ENCODE measurements at regions not wholly inside any gene's neighbourhood (a gene's known extent, or its start where the extent isn't known, plus 50 kb on each side); places are given as distances from the start of the nearest gene placed in this dataset.
"Not testable (repeated sequence)": the region's sequence is repeated elsewhere in the genome, so short reads cannot be mapped to it uniquely, and the experiment has no call there.

- no peak for DNase-seq
Observed at GRCh38 chr3:4158329-4158728, 144.8 kb upstream of the SETMAR start.

DNA sequence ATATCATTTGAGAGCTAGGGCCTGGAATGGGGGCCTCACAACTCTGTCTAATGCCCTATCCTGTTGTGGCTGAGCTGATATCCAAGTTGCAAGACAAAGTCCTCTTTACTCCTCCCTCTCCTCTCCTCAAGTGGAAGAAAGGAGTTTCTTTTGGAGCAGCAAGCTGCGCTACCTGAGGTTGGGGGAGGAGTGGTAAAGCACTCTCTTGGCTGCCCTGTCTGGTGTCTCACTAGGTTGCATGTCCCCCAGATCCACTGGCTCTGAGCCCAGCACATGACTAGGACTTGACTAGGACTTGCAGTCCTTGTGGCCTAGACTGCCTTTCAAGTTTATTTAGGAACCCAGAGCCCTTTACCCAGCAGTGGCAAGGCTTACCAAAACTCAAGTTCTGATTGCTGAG lies 141.1 kb upstream of the SETMAR start:
- DNase-seq: no peak

DNA sequence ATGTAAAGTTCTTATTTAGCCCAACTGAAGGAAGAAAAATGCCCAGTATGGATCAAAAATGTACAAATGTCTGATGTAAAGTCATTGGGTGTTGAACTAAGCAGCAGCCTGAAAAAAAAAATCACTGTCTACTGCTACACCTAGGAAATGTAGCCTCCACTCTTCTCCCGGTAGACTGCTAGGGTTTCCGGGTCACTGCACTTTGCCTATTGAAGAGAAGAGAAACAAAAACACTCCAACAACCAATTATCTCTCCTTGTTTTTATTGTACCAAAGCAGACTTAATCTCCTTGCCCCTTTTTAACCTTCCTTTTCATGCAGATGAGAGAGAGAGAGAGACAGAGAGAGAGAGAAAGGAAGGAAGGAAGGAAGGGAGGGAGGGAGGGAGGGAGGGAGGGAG lies 140.2 kb upstream of the SETMAR start:
- DNase-seq: no peak

DNA sequence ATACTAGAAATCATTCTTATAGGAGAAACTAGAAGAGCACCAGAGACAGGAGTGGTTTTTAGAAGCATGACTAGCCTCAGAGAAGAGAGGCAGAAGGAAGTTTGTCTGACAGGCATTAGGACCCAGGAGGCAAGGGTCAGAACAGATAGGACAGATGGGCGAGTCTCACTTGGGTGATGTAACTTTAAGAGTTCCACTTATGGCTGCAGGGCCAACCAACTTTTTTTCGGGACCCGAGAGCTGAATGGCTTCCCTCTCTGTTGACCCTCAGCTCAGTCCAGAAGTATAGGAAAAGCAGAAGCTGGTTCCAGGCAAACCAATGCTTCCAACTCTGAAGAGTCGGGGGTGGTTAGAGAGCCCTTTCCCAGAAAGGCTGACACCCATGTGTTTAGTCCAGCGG lies 136.6 kb upstream of the SETMAR start:
- no peak for DNase-seq

DNA sequence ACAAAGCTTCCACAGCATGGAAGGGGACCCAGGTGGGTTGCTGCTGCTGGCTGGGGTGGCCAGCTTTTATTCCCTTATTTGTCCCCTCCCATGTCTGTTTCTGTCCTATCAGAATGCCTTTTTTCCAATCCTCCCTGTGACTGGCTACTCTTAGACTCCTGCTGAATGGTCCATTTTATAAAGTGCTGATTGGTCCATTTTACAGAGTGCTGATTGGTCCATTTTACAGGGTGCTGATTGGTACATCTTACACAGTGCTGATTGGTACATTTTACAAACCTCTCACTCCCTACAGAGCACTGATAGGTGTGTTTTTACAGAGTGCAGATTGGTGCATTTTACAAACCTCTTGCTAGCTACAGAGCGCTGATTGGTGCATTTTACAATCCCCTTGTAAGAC lies 135.9 kb upstream of the SETMAR start:
- not testable (repeated sequence) for DNase-seq

DNA sequence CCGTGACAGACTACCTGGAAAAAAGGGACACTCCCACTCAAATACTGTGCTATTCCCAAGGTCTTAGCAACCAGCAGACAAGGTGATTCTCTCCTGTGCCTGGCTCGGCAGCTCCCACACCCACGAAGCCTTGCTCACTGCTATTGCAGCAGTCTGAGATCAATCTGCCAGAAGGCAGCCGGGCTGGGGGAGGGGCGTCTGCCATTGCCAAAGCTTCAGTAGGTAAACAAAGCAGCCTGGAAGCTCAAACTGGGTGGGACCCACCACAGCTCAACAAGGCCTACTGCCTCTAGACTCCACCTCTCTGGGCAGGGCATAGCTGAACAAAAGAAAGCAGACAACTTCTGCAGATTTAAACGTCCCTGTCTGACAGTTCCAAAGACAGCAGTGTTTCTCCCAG lies 128.4 kb upstream of the SETMAR start:
- DNase-seq: peak; percentile 17 to 62

DNA sequence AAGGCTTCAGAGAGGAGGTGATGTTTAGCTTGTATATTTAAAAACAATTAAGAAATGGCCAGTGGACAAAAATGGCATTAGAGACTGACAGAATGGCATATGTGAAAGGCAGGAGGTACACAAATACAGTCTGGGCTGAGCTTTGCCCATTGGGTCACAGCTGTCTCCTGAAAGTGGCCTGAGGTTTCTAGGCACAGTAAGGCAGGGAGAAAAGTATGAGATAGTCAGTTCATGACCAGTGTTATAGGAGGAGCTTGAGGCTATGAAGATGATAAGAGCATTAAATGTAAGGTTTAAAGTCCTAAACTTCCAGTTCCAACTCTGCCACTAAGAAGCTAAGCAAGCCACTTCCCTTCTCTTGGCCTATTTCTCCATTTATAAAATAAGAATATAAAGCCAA lies 111.2 kb upstream of the SETMAR start:
- DNase-seq: no peak

GRCh38 chr3:4195006-4195405 lies 108.2 kb upstream of the SETMAR start:
- no peak for DNase-seq

DNA sequence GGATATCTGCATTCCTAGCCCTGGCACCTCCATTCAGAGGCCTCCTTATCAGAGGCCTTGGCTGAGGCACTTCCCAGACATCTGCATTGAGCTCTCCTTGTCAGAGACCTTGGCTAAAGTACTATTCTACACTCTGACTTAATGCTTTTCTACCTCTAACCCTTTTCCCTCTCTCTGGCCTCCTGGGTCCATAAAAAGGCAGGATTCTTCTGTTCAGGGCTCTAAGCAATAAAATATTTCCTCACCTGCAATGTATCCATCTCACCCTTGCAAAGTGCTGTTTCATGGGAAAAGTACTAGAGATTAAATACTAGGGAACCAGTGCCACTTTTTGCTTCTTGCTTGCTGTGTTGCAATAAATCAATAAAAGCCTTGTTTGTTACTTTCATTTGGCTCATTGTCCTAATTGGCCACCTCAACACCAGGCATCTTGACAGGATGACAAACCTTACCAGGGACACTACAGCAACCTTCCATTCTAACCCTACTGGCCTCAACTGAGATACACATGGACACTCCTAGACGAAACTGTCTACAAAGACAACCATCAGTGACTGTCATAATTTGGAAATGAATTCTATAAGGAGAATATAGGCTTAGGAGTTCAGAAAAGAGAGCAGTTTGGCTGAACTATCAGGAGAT lies 106.5 kb upstream of the SETMAR start:
- DNase-seq: no peak

DNA sequence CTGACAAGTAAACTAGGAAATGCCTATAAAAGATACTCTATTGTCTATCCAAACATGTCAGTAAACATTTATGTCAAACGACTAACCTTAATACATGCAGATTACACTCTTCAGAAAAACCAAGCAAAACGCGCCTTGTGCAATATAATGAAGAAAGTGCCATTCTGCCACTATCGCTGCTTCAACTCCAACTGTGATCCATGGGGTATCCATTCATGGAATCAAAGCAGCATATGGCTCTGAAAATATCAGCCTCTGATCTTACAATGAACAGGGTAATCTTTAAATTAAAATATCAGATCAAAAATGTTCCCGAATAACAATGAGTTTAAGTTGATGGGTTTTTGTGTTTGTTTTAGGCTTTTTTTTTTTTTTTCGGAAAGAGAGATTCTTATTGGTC lies 105.5 kb upstream of the SETMAR start:
- DNase-seq: no peak

DNA sequence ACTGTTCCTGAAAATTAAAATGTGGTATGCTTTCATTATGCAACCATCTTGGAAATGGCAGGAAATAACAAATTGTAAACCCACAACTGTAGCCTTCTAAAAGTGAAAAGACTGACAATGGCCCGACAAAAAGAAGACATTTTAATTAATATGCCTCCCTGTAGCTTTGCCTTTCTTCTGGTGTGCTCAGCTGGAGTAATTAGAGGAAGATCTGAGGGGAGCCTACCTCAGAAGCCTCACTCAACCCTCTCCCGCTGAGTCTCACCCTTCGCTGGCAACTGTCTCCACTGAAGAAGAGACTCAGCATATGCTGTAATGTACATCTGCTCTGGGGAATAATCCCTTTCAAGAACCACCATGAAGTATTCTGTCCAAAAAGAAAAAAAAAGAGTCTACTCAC lies 104.7 kb upstream of the SETMAR start:
- no peak for DNase-seq

DNA sequence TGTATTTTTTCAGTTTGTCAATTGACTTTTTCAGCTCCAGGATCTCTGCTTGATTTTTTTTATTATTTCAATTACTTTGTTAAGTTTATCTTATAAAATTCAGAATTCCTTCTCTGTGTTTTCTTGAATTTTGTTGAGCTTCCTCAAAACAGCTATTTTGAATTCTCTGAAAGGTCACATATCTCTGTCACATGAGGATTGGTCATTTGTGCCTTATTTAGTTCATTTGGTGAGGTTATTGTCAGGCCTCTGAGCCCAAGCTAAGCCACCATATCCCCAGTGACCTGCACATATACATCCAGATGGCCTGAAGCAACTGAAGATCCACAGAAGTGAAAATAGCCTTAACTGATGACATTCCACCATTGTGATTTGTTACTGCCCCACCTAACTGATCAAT lies 98.4 kb upstream of the SETMAR start:
- DNase-seq: not testable (repeated sequence)

DNA sequence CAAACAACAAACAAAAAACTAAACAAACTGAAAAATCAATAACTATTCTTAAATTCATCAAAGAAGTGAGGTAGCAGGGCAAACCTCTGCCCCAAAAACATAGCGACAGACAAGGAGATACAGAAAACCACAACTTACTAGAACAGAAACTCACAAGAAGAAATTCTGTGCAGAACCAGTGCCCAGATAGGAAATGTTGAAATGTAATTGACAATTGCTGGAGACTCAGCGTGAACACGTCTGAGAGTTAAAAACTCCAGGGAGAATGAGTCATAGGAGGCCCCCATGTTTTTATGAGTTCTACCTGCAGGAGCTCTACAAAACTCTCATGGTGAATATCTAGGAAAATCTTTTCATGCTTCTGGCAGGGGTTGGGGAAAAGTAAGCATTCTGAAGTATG lies 95.5 kb upstream of the SETMAR start:
- no peak for DNase-seq

DNA sequence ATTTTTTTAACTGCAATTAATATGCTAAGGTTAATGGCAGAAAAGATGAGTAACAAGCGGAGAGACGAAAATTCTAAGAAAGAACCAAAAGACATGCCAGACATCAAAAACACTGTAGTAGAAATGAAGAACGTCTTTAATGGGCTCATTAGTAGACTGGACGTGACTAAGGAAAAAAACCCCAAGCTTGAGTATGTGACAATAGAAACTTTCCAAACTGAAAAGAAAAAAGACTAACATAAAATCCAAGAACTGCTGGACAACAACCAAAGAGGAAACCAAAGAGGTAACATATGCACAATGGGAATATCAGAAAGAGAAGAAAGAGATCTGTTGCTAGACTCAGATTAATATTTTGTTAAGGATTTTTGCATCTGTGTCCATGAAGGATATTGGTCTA lies 94.6 kb upstream of the SETMAR start:
- no peak for DNase-seq

DNA sequence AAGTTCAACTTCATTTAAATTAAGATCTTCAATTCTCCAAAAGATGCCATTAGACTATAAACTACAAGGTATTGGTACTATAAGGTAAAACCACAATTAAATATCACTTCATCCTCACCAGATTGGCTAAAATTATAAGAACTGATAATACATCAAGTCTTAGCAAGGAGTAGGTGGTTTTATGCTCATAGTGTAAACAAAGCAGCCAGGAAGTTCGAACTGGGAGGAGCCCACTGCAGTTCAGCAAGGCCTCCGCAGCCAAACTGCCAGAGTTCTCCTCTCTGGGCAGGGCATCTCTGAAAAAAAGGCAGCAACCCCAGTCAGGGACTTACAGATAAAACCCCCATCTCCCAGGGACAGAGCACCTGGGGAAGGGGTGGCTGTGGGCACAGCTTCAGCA lies 91.6 kb upstream of the SETMAR start:
- DNase-seq: no peak

GRCh38 chr3:4213420-4213819 lies 89.7 kb upstream of the SETMAR start:
- DNase-seq: not testable (repeated sequence)

GRCh38 chr3:4216974-4217373 lies 86.2 kb upstream of the SETMAR start:
- not testable (repeated sequence) for DNase-seq

- DNase-seq: no peak
Observed at GRCh38 chr3:4218456-4219226, 84.5 kb upstream of the SETMAR start.

DNA sequence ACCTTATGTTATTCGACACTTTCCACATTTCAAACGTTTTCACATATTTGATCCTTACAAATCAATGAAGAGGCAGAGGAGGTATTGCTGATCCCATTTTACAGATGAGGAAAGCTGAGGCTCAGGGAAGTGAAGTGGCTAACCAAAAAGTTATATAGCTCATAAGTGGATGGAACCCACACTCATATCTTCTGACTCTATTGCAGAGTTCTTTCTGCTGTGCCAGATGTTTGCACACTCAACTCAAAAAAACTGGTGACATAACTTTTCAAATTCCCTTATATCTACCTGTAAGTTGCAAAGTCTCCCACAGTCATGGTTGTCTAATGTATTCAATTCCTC lies 84.0 kb upstream of the SETMAR start:
- no peak for DNase-seq

DNA sequence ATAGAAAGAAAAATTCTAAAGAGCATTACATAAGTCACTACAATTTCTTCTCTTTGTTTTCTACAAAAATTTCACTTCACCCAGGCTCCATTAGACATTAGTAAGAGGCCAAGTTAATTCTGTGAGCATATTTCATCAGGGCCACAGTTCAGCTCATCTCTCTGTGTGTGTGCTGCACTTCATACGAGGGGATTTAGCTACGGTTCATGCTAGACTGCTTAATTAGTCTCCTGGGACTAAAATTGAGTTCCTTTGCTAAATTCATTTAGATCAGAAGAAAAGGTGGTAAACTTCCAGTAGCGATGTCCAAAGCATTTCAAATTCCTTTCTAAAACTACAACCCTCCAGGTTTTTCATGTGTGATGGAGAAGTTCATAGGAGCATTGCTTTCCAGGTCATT lies 83.1 kb upstream of the SETMAR start:
- no peak for DNase-seq

DNA sequence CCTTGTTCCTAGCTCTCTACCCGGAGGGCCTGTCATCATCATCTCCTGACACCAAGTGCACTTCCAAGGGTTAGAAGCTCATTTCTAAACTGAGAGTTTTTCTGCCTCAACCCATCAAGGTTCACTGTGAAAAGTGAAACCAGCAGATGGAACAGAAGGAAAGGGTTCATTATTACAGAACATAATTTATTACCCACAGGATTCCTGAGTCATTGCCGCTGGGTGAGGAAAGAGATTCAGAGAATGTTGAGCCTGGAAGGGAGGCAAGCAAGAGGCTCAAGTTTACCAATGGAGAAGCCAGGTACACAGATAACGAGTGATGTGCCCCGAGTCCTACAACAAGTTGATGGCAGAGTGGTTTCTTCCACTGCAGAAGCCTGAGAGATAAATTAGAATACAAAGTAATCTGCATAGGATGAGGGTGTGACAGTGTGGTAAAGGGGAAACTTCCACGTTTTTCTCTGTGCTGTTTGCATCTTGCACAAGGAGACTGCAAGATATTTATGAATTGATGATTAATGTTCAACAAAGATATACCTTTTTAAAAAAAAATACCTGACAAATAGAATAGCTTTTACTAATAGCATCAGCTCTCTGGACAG lies 80.5 kb upstream of the SETMAR start:
- DNase-seq: no peak

- no peak for DNase-seq
Observed at GRCh38 chr3:4223777-4224176, 79.4 kb upstream of the SETMAR start.

- no peak for DNase-seq
Observed at GRCh38 chr3:4224331-4224730, 78.8 kb upstream of the SETMAR start.

DNA sequence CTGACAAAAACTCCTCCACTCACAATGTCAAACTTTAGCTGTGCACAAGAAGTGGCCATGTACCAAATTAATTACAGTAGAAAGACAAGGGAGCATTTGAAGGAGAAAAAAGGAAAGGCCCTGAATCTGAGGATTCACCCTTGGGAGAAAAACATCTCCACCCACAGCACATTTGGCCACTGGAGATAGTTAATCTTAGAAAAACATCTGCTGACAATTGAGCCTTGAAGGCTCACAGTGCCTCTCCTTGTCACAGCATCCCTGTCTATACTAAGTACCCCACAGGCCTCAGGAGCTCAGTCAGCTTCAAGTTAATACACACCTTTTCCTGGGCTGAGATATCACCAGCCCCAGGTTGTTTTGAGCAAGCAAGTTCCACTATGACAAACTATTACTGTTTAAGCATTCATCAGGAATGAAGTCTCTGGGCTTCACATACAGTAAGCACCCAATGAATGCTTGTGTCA lies 78.1 kb upstream of the SETMAR start:
- no peak for DNase-seq

- no peak for DNase-seq
Observed at GRCh38 chr3:4228295-4228694, 74.9 kb upstream of the SETMAR start.
